ENCODE measurements at regions not wholly inside any gene's neighbourhood (a gene's known extent, or its start where the extent isn't known, plus 50 kb on each side); places are given as distances from the start of the nearest gene placed in this dataset.

DNA sequence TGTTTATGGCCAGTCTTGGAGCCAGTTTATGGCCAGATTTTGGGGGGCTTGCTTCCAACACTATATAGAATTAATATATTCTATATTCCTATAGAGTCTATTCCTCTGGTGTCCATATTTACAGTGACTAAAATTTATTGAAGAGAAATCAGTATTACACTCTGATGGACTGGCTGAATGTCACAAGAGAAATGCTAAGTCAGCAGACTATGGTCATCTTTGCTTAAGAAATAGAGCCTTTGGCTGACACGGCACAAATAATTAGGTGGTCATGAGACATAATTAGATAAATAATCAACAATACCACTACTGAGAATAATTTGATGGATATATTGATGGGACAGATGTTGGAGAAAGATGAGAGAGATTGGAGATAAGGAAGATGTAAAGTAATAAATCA lies 272.9 kb downstream of the SLITRK5 start:
- TF ChIP-seq EZH2 (IDR thresholded peaks at IDR 0.05; ENCODE audit: borderline replicate concordance, low read depth, low read length) = no peak
- TF ChIP-seq NR2C2 (CRISPR knock-in tag; IDR thresholded peaks at IDR 0.05) = no peak
- TF ChIP-seq NR2C2 (tag; IDR thresholded peaks at IDR 0.05) = no peak
- no peak for TF ChIP-seq POLR2AphosphoS5 (IDR thresholded peaks at IDR 0.05; ENCODE audit: control insufficient read depth, insufficient read depth, low read depth, low read length)
- TF ChIP-seq RBM39 (optimal IDR thresholded peaks at IDR 0.05; ENCODE audit: low read depth, low read length) = no peak
- no peak for TF ChIP-seq BHLHE40 (IDR thresholded peaks at IDR 0.05; ENCODE audit: low read length)
- TF ChIP-seq, protein P1, sequence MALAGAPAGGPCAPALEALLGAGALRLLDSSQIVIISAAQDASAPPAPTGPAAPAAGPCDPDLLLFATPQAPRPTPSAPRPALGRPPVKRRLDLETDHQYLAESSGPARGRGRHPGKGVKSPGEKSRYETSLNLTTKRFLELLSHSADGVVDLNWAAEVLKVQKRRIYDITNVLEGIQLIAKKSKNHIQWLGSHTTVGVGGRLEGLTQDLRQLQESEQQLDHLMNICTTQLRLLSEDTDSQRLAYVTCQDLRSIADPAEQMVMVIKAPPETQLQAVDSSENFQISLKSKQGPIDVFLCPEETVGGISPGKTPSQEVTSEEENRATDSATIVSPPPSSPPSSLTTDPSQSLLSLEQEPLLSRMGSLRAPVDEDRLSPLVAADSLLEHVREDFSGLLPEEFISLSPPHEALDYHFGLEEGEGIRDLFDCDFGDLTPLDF (CRISPR knock-in tag; IDR thresholded peaks at IDR 0.05) = no peak
- no peak for TF ChIP-seq ETV5 (CRISPR knock-in tag; IDR thresholded peaks at IDR 0.05; ENCODE audit: low read depth)
- TF ChIP-seq ZNF24 (IDR thresholded peaks at IDR 0.05) = no peak
- TF ChIP-seq SMAD2 (IDR thresholded peaks at IDR 0.05; ENCODE audit: low read depth, low read length) = no peak
- TF ChIP-seq FUS (optimal IDR thresholded peaks at IDR 0.05; ENCODE audit: low read depth, low read length) = no peak
- no peak for TF ChIP-seq SMC3 (conservative IDR thresholded peaks at IDR 0.05; ENCODE audit: insufficient read depth, low read depth, low read length)
- TF ChIP-seq CREB1 (IDR thresholded peaks at IDR 0.05) = no peak
- no peak for TF ChIP-seq CREB1 (CRISPR knock-in tag; IDR thresholded peaks at IDR 0.05)
- no peak for TF ChIP-seq YY1 (IDR thresholded peaks at IDR 0.05; ENCODE audit: borderline replicate concordance in 1 of 3, control insufficient read depth in 1 of 3, extremely low read depth in 1 of 3, insufficient read depth in 3 of 3, insufficient read length in 1 of 3, insufficient replicate concordance in 2 of 3, low read depth in 1 of 3, low read length in 2 of 3)

Measured in K562 (cell line).